ENCODE measurements at regions not wholly inside any gene's neighbourhood (a gene's known extent, or its start where the extent isn't known, plus 50 kb on each side); places are given as distances from the start of the nearest gene placed in this dataset.

DNA sequence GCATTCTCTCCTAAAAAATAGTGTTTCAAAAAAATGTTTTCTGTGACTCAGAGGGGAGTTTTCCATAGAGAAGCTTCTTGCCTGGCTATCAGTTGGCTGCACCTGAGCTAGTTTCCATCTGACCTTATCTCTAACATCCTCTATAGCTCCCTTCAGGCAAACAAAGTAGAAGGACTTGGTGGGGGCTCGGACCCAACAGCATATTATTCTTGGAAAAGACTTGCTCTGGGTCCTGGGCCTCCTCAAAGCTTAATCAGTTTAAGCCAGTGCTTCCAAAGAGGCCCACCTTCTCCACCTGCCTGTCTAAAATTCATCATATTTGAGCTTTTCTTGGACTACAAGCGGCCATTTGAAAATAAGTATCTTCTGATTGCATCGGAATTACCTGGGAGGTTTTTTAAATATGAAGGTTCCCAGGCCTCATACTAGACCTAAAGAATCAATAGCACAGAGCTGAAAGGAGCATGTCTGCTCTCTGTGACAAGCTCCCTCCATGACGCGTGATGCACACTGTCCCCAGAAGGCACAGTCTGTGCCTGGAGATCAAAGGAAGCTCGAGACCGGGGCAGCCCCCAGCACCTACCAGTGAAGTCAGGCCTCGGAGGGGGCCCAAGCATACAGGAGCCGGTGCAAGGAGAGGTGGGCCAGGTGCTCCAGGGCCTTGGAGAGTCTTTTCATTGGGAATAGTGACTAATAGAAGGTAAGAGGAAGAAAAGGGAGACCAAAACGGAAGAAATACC, 80.6 kb upstream of the HIVEP1 start (continued):
- TF ChIP-seq, protein P1, sequence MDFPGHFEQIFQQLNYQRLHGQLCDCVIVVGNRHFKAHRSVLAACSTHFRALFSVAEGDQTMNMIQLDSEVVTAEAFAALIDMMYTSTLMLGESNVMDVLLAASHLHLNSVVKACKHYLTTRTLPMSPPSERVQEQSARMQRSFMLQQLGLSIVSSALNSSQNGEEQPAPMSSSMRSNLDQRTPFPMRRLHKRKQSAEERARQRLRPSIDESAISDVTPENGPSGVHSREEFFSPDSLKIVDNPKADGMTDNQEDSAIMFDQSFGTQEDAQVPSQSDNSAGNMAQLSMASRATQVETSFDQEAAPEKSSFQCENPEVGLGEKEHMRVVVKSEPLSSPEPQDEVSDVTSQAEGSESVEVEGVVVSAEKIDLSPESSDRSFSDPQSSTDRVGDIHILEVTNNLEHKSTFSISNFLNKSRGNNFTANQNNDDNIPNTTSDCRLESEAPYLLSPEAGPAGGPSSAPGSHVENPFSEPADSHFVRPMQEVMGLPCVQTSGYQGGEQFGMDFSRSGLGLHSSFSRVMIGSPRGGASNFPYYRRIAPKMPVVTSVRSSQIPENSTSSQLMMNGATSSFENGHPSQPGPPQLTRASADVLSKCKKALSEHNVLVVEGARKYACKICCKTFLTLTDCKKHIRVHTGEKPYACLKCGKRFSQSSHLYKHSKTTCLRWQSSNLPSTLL (IDR thresholded peaks at IDR 0.05) = no peak
- TF ChIP-seq MED1 (CRISPR knock-in tag; IDR thresholded peaks at IDR 0.05; ENCODE audit: borderline replicate concordance) (no peak), ZC3H11A (IDR thresholded peaks at IDR 0.05; ENCODE audit: low read depth, low read length) (no peak), TCF3 (CRISPR knock-in tag; IDR thresholded peaks at IDR 0.05) (peak; percentile 97), RBM39 (optimal IDR thresholded peaks at IDR 0.05; ENCODE audit: low read depth, low read length) (no peak), CSDE1 (IDR thresholded peaks at IDR 0.05) (no peak; a peak in 1 of 4 replicates), TOE1 (IDR thresholded peaks at IDR 0.05; ENCODE audit: borderline replicate concordance) (peak; percentile 11; the same call in 1 of the 2 replicates), TOE1 (CRISPR knock-in tag; IDR thresholded peaks at IDR 0.05; ENCODE audit: borderline replicate concordance, low read depth) (no peak), PHB2 (IDR thresholded peaks at IDR 0.05; ENCODE audit: low read depth) (peak; percentile 76; the same call in 1 of the 2 replicates), FOXJ3 (CRISPR knock-in tag; IDR thresholded peaks at IDR 0.05) (no peak), ZNF507 (tag; conservative IDR thresholded peaks at IDR 0.05) (no peak; the same call in 1 of the 2 replicates), EZH2 (IDR thresholded peaks at IDR 0.05; ENCODE audit: borderline replicate concordance, low read depth, low read length) (no peak; the same call in 1 of the 2 replicates), PRPF4 (IDR thresholded peaks at IDR 0.05; ENCODE audit: insufficient read depth, low read depth, low read length, poor library complexity, severe bottlenecking) (no peak), ETV5 (CRISPR knock-in tag; IDR thresholded peaks at IDR 0.05; ENCODE audit: low read depth) (0 out of 2 replicates have a peak, but pooled peaks have one; percentile 29), FOS (IDR thresholded peaks at IDR 0.05; ENCODE audit: extremely low read depth, insufficient read length) (no peak), NCOR1 (IDR thresholded peaks at IDR 0.05) (peak; percentile 96), CBX5 (IDR thresholded peaks at IDR 0.05; ENCODE audit: borderline replicate concordance, low read depth) (no peak), MXI1 (IDR thresholded peaks at IDR 0.05; ENCODE audit: low read depth, low read length) (peak; percentile 23; the same call in 1 of the 2 replicates)
- TF ChIP-seq, protein P2, sequence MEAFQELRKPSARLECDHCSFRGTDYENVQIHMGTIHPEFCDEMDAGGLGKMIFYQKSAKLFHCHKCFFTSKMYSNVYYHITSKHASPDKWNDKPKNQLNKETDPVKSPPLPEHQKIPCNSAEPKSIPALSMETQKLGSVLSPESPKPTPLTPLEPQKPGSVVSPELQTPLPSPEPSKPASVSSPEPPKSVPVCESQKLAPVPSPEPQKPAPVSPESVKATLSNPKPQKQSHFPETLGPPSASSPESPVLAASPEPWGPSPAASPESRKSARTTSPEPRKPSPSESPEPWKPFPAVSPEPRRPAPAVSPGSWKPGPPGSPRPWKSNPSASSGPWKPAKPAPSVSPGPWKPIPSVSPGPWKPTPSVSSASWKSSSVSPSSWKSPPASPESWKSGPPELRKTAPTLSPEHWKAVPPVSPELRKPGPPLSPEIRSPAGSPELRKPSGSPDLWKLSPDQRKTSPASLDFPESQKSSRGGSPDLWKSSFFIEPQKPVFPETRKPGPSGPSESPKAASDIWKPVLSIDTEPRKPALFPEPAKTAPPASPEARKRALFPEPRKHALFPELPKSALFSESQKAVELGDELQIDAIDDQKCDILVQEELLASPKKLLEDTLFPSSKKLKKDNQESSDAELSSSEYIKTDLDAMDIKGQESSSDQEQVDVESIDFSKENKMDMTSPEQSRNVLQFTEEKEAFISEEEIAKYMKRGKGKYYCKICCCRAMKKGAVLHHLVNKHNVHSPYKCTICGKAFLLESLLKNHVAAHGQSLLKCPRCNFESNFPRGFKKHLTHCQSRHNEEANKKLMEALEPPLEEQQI (IDR thresholded peaks at IDR 0.05) = peak; percentile 98
- TF ChIP-seq, protein P3, sequence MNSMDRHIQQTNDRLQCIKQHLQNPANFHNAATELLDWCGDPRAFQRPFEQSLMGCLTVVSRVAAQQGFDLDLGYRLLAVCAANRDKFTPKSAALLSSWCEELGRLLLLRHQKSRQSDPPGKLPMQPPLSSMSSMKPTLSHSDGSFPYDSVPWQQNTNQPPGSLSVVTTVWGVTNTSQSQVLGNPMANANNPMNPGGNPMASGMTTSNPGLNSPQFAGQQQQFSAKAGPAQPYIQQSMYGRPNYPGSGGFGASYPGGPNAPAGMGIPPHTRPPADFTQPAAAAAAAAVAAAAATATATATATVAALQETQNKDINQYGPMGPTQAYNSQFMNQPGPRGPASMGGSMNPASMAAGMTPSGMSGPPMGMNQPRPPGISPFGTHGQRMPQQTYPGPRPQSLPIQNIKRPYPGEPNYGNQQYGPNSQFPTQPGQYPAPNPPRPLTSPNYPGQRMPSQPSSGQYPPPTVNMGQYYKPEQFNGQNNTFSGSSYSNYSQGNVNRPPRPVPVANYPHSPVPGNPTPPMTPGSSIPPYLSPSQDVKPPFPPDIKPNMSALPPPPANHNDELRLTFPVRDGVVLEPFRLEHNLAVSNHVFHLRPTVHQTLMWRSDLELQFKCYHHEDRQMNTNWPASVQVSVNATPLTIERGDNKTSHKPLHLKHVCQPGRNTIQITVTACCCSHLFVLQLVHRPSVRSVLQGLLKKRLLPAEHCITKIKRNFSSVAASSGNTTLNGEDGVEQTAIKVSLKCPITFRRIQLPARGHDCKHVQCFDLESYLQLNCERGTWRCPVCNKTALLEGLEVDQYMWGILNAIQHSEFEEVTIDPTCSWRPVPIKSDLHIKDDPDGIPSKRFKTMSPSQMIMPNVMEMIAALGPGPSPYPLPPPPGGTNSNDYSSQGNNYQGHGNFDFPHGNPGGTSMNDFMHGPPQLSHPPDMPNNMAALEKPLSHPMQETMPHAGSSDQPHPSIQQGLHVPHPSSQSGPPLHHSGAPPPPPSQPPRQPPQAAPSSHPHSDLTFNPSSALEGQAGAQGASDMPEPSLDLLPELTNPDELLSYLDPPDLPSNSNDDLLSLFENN (IDR thresholded peaks at IDR 0.05; ENCODE audit: low read depth in 2 of 2, low read length in 2 of 2) = peak in 1 of 2 experiments; percentile 95; a peak in 2 of 4 replicates
- TF ChIP-seq, protein P4, sequence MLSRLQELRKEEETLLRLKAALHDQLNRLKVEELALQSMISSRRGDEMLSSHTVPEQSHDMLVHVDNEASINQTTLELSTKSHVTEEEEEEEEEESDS (CRISPR knock-in tag; IDR thresholded peaks at IDR 0.05) = no peak

All from K562 (cell line).